ENCODE measurements at regions not wholly inside any gene's neighbourhood (a gene's known extent, or its start where the extent isn't known, plus 50 kb on each side); places are given as distances from the start of the nearest gene placed in this dataset.

- TF ChIP-seq, protein P1, sequence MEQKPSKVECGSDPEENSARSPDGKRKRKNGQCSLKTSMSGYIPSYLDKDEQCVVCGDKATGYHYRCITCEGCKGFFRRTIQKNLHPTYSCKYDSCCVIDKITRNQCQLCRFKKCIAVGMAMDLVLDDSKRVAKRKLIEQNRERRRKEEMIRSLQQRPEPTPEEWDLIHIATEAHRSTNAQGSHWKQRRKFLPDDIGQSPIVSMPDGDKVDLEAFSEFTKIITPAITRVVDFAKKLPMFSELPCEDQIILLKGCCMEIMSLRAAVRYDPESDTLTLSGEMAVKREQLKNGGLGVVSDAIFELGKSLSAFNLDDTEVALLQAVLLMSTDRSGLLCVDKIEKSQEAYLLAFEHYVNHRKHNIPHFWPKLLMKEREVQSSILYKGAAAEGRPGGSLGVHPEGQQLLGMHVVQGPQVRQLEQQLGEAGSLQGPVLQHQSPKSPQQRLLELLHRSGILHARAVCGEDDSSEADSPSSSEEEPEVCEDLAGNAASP (CRISPR knock-in tag; IDR thresholded peaks at IDR 0.05; ENCODE audit: borderline replicate concordance): peak; percentile 56; the same call in 1 of the 2 replicates
- TF ChIP-seq SOX6 (IDR thresholded peaks at IDR 0.05): no peak
- TF ChIP-seq SOX6 (CRISPR knock-in tag; IDR thresholded peaks at IDR 0.05): peak; percentile 68; the same call in 1 of the 2 replicates
- TF ChIP-seq ATAD3A (CRISPR knock-in tag; IDR thresholded peaks at IDR 0.05): no peak
- no peak for TF ChIP-seq ZC3H4 (CRISPR knock-in tag; IDR thresholded peaks at IDR 0.05; ENCODE audit: borderline replicate concordance)
- TF ChIP-seq NFKB2 (CRISPR knock-in tag; IDR thresholded peaks at IDR 0.05; ENCODE audit: borderline replicate concordance): no peak
- peak; percentile 29; the same call in 1 of the 2 replicates for TF ChIP-seq NR2F6 (IDR thresholded peaks at IDR 0.05)
- TF ChIP-seq NR2F6 (CRISPR knock-in tag; IDR thresholded peaks at IDR 0.05): no peak
- peak; percentile 78 for TF ChIP-seq RFX3 (CRISPR knock-in tag; IDR thresholded peaks at IDR 0.05)
- TF ChIP-seq CEBPB (IDR thresholded peaks at IDR 0.05; ENCODE audit: borderline replicate concordance, low read depth, low read length): peak; percentile 12; the same call in 1 of the 2 replicates
- TF ChIP-seq ZFP36L1 (CRISPR knock-in tag; IDR thresholded peaks at IDR 0.05): 0 out of 2 replicates have a peak, but pooled peaks have one; percentile 45
- TF ChIP-seq, protein P2, sequence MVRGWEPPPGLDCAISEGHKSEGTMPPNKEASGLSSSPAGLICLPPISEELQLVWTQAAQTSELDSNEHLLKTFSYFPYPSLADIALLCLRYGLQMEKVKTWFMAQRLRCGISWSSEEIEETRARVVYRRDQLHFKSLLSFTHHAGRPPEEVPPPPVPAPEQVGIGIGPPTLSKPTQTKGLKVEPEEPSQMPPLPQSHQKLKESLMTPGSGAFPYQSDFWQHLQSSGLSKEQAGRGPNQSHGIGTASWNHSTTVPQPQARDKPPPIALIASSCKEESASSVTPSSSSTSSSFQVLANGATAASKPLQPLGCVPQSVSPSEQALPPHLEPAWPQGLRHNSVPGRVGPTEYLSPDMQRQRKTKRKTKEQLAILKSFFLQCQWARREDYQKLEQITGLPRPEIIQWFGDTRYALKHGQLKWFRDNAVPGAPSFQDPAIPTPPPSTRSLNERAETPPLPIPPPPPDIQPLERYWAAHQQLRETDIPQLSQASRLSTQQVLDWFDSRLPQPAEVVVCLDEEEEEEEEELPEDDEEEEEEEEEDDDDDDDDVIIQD (CRISPR knock-in tag; IDR thresholded peaks at IDR 0.05; ENCODE audit: low read depth): peak; percentile 17; the same call in 1 of the 2 replicates
- TF ChIP-seq ZNF263 (CRISPR knock-in tag; IDR thresholded peaks at IDR 0.05): no peak
- no peak for TF ChIP-seq ZSCAN9 (CRISPR knock-in tag; IDR thresholded peaks at IDR 0.05; ENCODE audit: borderline replicate concordance)
- 0 out of 2 replicates have a peak, but pooled peaks have one; percentile 37 for TF ChIP-seq IRF2 (CRISPR knock-in tag; IDR thresholded peaks at IDR 0.05)
- TF ChIP-seq SALL1 (CRISPR knock-in tag; IDR thresholded peaks at IDR 0.05): peak; percentile 42; the same call in 1 of the 2 replicates
- no peak for TF ChIP-seq TCF7L2 (IDR thresholded peaks at IDR 0.05; ENCODE audit: low read depth, low read length)
- peak; percentile 91 for TF ChIP-seq HHEX (CRISPR knock-in tag; IDR thresholded peaks at IDR 0.05)
- no peak for TF ChIP-seq ZMAT3 (CRISPR knock-in tag; conservative IDR thresholded peaks at IDR 0.05)
- TF ChIP-seq FOXA3 (CRISPR knock-in tag; IDR thresholded peaks at IDR 0.05): peak; percentile 97
- peak; percentile 25; the same call in 1 of the 2 replicates for TF ChIP-seq FOSL2 (CRISPR knock-in tag; IDR thresholded peaks at IDR 0.05)
- TF ChIP-seq, protein P3, sequence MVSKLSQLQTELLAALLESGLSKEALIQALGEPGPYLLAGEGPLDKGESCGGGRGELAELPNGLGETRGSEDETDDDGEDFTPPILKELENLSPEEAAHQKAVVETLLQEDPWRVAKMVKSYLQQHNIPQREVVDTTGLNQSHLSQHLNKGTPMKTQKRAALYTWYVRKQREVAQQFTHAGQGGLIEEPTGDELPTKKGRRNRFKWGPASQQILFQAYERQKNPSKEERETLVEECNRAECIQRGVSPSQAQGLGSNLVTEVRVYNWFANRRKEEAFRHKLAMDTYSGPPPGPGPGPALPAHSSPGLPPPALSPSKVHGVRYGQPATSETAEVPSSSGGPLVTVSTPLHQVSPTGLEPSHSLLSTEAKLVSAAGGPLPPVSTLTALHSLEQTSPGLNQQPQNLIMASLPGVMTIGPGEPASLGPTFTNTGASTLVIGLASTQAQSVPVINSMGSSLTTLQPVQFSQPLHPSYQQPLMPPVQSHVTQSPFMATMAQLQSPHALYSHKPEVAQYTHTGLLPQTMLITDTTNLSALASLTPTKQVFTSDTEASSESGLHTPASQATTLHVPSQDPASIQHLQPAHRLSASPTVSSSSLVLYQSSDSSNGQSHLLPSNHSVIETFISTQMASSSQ (IDR thresholded peaks at IDR 0.05; ENCODE audit: low read depth): no peak
- TF ChIP-seq, protein P3 (CRISPR knock-in tag; IDR thresholded peaks at IDR 0.05; ENCODE audit: borderline replicate concordance): no peak; the same call in 1 of the 2 replicates
- no peak for TF ChIP-seq ZEB1 (IDR thresholded peaks at IDR 0.05; ENCODE audit: insufficient replicate concordance, low read depth)
- TF ChIP-seq GATA4 (IDR thresholded peaks at IDR 0.05; ENCODE audit: borderline replicate concordance, low read depth): no peak
- no peak for TF ChIP-seq ATF7-NPFF (CRISPR knock-in tag; IDR thresholded peaks at IDR 0.05; ENCODE audit: low read depth)
- TF ChIP-seq HDAC2 (CRISPR knock-in tag; IDR thresholded peaks at IDR 0.05): peak; percentile 44; the same call in 1 of the 2 replicates
- TF ChIP-seq ZNF24 (IDR thresholded peaks at IDR 0.05): 0 out of 2 replicates have a peak, but pooled peaks have one; percentile 14
These were observed 131.2 kb upstream of the HMHB1 start (continued) for GRCh38 chr5:143680672-143681259.

Measured in HepG2 (cell line).